ENCODE measurements at regions not wholly inside any gene's neighbourhood (a gene's known extent, or its start where the extent isn't known, plus 50 kb on each side); places are given as distances from the start of the nearest gene placed in this dataset.
A peak's percentile ranks its signal among the peaks of the same experiment; 100 is the strongest.

DNA sequence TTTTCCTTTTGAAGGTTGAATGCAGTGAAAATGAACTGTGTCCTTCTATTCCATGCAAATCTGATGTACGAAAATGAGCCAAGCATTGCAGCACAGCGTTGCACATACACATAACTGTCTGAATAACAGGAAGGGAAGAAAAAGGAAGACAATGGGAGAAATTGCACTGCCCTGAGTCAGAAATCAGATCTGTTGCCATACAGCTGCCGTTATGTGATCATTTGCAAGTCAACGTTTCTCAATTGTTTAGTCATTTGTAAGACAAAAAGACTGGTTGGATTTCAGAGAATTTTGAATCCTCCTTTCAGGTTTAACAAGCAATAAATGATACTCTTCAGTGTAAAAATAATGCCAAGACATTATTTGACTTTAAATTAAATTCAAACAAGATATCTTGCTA, 284.1 kb downstream of the DSEL start:
- no peak for DNase-seq (ENCODE audit: low spot score)

DNA sequence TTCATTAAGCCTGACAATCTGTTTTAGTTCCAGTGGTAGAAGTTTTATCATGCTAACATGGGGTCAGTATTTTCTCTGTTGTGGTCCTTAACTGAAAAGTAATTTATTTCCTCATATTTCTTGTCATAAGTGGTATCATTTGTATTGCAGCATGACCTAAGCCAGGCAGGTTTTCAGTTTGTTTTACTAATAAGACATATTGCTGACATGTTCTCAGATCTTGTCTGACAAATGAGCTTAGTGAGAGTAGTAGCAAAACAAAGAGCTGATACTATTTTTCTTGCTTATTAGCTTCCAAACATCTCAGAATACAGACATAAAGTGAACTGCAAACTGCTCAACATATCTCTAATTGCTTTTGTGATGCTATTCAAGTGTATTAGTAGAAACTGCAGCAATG, 293.6 kb downstream of the DSEL start:
- no peak for DNase-seq (ENCODE audit: low spot score)

DNA sequence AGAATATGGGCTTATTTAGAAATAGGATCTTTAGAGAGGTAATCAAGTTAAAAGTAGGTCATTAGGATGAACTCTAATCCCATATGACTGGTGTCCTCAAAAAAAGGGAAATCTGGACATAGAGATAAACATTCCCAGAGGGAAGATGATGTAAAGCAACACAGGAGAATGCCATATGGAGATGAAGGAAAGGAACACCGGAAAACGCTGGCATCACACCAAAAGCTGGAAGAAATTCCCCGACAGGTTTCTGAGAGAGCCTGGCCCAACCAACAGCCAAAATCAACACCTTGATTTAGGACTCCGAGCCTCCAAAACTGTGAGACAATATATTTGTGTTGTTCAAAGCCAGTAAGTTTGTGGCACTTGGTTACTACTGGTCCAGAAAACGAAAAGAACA, 296.7 kb downstream of the DSEL start:
- no peak for DNase-seq (ENCODE audit: low spot score)

DNA sequence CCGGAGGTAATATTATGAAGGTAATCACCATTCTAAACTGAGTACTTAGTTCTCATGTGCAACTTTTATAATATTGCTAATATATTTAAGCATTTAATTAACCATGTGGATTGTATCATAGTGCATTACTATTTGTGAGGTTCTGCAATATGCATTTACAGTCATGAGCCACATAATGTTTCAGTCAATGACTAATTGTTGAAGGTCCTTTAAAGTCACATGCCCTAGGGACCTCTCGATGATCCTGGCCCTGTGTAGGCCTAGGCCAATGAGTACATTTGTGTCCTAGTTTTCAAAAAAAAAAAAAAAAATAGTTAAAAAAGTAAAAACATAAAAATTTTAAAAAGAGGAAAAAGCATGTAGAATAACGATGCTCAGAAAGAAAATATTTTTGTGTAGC, 298.0 kb downstream of the DSEL start:
- DNase-seq (ENCODE audit: low spot score), result no peak

DNA sequence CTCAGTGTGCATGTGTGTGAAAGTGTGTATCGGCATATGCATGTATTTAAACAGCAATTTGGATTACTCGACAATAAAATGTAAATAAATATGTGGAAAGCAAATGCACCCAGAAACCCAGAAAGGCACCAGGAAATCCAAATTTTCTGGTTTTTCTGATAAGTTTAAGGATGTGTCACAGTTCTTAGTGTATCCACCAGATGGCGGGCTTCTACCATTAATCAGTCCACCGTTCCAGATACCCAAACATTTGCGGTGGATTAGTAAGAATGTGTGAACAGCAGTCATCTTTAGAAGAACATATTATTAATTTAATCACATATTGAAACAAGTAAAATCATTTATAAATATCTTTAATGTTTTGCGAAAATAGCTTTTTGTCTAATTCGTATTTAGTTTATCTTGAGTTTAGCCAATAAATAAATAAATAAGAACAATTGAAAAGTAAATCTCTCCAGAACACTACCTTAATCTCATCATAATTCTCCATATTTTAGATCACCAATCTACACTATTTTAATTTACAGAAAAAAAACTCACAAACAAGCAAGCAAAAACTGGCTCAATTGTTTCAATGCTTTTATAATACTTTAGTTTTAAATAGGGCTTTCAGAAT, 298.9 kb downstream of the DSEL start:
- peak; percentile 55 for DNase-seq (ENCODE audit: low spot score)

DNA sequence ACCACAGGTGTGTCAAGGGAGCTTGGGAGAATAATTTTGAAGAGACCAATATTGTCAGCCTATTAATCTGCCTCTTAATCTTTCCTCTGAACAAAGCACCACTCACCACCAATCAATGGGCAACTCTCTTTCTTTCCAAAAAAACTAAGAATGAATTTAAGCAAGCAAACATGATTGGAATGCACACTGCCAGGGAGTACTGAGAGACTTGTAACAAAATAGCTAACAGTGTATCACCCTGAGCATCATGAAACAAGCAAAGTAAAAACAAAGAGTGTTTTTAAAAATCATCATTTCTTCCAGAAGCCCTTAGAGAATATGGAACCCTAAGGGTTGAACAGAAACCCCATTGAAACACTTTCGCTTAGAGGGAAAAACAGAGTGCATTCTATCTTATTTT, 299.7 kb downstream of the DSEL start:
- no peak for DNase-seq (ENCODE audit: low spot score)

DNA sequence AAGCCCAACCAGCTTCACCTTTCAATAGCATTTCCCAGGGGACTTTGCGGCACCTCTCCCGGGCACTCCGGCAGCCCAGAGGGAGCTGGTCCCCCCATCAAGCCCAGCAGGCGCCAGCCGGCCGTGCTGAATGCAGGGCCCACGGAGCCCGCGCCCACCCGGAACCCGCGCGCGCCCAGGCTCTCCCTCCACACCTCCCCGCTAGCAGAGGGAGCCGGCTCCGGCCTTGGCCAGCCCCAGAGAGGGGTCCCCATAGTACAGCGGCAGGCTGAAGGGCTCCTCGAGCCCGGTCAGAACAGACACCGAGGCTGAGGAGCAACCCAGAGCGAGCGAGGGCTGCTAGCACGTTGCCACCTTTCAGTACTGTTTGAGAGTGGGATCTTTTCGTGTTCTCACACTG, 300.8 kb downstream of the DSEL start:
- no peak for DNase-seq (ENCODE audit: low spot score)

DNA sequence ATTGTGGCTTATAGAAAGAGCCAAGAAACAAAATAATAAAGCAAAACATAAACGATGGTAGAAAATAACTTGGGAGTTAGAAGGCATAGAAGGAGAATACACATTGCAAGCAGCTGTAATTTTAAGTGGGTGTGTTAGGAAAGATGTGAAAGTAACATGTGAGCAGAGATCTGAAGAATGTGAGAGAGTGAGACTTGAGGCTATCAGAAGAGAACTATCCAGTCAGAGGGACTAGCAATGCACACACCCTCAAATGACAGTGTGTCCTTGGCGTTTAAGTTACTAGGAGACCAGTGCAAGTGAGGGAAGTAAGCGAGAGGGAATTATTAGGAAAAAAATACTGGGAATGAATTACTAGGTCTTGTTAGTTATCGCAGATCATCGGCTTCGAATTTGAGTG, 304.9 kb downstream of the DSEL start:
- no peak for DNase-seq (ENCODE audit: low spot score)

DNA sequence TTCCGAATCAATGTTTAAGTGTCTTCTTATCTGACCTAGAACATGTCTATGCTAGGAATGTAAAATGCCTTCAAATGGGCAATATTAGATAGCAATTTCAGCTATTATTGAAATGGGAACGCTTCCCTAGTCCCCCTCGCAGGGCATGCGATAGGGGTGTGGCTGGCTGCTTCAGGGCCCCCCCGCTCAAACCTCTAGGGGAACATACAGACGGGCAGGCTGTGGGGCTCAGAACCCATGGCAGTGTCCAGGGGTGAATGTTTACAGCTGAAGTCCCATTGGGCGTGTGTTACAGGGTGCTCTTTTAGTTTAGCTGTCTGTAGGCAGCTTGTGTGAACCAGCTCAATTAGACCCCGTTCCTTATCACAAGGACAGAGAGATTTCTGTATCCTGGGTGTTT, 315.9 kb downstream of the DSEL start:
- no peak for DNase-seq (ENCODE audit: low spot score)

DNA sequence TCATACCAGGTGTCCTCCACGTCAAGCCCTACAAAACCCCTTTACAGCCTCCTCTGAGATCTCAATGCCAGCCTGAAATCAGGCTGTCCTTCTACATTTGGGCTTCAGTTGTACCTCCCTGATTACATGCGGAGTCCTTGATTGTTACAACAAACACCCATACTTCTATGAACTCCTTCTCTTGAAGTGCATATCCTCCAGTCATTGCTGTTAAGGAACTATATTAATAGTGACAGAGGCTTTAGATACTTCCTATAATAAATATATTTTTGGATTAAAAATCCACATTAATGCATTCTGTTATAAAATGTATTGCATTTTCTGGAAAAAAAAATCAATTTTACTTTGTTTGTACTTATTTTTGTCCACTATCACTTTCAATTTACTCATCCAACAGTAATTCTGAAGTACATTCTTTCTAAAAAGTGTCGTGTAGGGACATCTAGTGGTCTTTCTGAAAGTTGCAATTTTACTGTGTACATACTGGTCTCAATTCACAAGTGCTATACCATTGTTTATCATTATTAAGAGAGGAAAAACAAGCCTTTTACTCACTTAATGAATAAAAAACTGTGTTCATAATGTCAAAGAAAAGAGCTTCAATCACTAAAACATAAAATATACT, 316.4 kb downstream of the DSEL start:
- DNase-seq (ENCODE audit: low spot score), result no peak

DNA sequence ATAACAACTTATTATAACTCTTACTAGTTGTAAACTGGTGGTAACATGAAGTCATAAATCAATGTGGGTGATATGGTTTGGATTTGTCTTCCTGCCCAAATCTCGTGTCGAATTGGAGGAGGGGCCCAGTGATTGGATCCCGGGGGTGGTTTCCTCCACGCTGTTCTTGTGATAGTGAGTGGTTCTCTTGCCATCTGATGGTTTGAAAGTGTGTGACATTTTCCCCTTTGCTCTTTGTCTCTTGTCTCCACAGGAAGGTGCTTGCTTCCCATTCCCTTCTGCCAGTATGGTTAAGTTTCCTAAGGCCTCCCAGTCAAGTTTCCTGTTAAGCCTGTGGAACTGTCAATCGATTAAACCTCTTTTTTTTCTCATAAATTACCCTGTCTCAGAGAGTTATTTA, 321.6 kb downstream of the DSEL start:
- no peak for DNase-seq (ENCODE audit: low spot score)

DNA sequence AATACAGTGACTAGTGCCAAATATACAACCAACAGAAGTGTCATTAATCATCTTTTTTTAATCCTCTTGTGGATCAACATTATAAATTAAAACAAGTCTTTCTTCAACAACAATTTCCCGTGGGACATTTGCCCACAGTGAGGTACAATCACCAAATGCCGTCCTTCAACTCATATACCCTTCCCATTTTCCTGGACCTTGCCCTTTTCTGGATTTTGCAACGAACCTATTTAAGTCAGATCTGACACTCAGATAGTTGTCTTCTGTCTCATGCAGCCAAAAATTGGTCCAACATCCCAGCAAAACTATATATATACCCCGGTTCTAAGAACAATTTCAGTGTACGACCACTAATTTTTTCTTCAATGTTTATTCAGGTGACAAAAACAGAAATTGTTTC, 324.0 kb downstream of the DSEL start:
- DNase-seq (ENCODE audit: low spot score), result no peak

DNA sequence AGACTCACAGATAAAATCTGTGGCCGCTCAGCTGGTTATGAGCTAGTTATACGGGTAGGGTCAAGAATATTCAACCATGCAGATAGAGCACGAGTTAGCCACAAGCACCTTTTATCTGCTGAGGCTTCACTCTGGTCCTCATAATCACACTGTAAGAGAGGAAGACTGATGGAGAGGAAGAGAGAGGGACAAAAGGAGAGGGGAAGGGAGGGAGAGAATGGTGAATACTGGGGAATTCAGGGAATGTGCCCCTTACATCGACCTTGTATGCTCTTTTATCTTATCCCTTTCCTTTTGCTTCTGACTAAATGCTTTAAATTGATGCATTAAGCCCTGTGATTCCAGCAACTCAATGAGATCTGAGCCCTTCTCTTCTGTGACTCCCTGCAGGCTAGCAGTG, 333.1 kb downstream of the DSEL start:
- no peak for DNase-seq (ENCODE audit: low spot score)

DNA sequence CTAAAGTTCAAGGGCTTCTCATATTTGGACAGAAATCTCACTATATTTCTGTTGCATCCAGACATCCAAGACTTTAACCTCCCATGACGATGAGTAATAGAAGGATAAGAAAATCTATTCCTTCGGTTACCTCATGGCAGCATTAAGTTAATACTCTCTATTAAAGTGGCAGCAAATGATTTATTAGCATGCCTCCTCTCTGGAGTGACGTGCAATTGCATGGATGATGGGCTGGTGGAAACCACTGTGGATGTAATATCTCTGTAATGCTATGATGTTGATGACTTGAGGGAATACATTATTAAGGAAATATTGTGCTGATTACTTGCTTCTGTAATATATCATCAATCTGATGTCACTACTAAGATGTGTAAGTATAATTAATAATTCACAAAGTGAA, 336.8 kb downstream of the DSEL start:
- DNase-seq (ENCODE audit: low spot score), result no peak

DNA sequence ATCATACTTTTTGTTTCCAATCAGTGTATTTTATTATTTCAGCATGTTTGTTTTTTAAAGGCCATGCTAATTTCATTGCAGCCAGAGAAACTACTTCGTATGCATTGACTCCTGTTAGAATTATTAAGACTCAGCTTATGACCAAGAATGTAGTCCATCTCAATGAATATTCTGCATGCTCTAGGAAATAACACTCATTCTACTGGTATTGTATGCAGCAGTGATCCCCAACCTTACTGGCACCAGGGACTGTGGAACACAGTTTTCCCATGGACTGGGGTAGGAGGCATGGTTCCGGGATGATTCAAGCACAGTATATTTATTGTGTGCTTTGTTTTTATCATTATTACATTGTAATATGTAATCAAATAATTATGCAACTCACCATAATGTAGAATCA, 356.9 kb downstream of the DSEL start:
- DNase-seq (ENCODE audit: low spot score), result no peak

DNA sequence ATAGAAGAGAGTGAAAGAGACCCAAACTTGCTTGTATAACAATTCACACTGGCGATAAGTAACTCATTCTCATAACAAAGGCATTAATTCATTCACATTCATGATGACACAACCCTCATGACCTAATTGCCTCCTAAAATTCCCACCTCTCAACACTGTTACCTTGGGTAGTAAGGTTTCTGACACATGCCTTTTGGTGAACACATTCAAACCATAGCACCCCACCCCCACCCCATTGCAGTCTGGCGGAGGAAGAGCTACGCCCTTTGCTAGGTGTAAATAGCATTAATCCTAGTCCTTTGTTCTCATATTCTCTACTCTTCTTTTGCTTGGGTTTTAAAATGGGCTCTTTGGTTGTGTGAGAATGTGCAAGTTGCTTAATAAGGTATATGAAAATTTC, 361.5 kb downstream of the DSEL start:
- DNase-seq (ENCODE audit: low spot score), result no peak

DNA sequence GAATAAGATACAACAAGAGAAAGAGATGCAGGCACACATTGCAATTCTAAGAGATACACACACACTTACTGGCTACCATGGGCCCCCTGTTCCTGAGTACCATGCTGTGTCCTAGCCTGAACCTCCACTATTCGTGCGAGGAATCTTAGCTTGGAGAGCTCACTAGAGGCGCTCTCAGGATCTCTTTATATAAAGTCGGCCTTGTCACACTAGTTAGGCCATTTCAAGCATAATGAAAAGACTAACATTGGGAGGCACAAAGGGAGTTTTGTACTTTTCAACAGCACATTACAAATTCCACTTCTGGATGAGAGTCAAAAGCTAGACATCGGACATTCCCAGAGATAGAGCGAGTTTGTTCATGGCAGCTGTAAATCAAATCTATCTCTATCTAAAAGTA, 365.2 kb downstream of the DSEL start:
- DNase-seq (ENCODE audit: low spot score), result no peak

DNA sequence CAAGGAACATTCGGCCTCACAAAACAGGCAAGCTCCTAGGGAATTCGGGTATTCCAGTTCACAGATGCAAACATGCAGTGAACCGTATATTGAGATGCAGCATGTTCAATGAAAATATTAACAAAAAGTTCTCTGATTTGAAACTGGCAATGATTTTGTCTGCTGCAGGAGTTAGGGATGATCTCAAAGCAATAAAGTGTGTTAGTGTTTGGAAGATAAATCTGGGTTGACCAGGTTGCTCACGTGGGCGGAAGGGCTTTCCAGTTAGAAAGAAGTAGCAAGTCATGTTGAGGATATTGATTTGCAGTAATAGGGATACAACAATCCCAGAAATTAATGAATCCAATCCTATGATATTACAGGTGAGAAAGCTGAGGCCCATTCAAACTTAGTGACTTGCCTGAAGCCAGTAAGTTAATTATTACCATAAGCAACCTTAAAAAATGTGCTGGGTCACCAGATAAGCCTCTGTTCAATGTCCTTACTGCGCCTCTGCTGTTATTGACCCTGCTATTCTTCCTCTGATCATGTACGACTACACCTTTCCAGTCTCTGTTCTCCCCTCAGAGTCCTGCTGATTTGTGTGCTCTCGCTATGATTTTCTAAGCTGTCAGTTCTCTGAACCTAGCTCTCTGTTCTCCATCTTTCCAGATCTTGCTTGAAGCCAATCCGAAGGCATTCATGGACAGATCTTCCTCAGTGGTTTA, 370.8 kb downstream of the DSEL start:
- no peak for DNase-seq (ENCODE audit: low spot score)

DNA sequence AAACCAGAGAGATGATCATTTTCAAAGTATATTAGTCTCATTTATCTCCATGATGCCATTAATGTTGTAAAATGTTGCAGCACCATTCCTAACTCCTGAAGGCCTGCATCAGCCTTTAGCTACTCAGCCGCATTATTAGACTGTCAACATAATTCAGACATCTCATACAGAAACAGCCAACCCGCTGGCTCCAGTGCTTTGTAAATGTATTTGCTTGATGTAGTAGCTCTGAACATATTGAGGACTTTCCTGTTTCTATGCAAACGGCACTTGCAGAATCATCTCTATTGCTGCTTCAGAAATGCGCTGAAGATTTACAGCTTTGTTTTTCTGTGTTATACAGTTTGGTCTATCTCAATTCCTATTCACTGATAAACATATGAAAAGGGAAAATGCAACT, 372.2 kb downstream of the DSEL start:
- no peak for DNase-seq (ENCODE audit: low spot score)

DNA sequence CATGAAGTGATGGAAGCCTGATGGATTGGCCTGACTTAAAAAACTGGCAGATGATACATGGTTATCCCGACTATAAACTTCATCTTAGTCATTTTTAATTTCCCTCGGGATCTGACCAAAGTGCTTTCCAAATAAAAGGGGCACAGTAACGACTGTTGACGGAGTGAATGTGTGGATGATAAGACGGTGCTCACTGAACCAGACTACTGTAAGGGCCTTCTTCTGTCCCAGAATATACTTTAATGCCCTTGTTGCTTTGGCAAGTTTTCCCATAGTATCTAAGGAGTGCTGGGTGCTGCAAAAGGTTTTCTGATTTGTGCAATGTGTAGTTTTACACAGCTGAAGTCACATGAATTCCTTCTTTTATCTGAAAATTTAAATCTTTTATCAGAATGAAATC, 373.5 kb downstream of the DSEL start:
- no peak for DNase-seq (ENCODE audit: low spot score)

DNA sequence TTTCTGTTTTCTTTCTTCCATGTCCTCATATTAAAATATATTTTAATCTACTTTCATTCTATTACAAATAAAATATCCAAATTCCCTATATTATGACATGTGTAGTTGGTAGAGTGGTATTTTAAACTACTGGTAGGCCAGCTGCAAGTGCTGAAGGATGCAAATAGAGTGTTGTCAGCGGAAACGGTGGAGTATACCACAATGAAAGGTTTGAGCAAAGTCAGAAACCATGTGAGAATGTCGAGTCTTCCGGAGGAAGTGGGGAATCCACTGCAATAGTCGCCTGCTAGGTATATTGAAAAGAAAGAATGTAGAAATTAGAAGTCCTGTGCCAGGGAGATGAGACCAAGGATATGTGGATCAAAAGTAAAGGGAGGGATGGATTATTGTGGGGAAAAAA, 373.9 kb downstream of the DSEL start:
- DNase-seq (ENCODE audit: low spot score), result no peak

DNA sequence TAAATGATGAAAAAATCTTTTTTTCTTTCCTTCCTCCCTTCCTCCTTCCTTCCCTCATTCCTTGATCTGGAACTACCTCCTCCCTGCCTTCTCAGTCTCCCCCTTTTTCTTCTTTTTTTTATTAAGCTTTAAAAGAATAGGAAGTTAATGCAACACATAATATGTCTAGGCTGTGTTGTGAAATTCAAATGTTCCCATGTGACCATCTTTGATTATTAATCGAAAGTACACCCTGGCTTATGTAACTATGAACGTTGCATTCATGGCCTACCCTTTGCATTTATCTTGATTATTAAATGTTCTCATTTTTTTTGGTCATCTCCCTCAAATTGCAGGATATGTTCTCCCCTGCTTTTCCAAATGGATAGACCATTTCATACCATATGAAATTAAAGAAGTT, 376.0 kb downstream of the DSEL start:
- DNase-seq (ENCODE audit: low spot score), result no peak

DNA sequence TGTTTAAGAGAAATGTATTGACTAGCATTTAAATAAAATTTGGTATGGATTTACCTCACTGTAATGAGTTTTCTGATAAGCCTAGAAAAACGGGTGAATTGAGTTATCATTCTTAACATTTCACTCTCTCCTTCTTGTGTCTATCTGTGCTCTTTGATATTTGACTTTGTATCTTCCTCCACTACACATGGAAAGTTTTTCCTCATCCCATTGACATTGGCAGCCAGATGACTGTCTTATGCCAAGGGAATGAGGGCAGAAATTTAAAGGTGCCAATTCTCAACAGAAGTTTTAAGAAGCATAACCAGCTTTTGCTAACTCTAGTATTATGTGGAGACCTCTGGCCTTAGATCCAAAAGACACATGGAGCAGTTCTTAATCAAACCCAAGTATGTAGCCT, 376.6 kb downstream of the DSEL start:
- DNase-seq (ENCODE audit: low spot score), result no peak

DNA sequence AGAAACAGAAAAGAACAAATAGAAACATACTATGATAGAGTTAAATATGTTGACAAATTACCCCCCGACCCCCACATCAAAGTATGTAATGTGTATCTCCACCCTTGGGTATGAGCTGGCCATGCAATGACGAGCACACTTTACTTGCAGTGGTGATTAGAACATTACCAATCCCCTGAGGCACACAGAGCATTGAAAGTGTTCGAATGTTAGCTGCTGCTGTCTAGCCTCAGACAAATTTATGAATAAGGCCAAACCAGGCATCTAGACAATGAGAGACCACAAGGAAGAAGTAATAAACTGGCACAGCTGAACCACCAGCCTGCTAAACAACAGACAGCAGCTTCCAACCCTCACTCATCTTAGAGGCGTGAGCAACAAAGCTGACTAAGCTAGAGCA, 380.5 kb downstream of the DSEL start:
- no peak for DNase-seq (ENCODE audit: low spot score)
